ENCODE measurements at regions not wholly inside any gene's neighbourhood (a gene's known extent, or its start where the extent isn't known, plus 50 kb on each side); places are given as distances from the start of the nearest gene placed in this dataset.

DNA sequence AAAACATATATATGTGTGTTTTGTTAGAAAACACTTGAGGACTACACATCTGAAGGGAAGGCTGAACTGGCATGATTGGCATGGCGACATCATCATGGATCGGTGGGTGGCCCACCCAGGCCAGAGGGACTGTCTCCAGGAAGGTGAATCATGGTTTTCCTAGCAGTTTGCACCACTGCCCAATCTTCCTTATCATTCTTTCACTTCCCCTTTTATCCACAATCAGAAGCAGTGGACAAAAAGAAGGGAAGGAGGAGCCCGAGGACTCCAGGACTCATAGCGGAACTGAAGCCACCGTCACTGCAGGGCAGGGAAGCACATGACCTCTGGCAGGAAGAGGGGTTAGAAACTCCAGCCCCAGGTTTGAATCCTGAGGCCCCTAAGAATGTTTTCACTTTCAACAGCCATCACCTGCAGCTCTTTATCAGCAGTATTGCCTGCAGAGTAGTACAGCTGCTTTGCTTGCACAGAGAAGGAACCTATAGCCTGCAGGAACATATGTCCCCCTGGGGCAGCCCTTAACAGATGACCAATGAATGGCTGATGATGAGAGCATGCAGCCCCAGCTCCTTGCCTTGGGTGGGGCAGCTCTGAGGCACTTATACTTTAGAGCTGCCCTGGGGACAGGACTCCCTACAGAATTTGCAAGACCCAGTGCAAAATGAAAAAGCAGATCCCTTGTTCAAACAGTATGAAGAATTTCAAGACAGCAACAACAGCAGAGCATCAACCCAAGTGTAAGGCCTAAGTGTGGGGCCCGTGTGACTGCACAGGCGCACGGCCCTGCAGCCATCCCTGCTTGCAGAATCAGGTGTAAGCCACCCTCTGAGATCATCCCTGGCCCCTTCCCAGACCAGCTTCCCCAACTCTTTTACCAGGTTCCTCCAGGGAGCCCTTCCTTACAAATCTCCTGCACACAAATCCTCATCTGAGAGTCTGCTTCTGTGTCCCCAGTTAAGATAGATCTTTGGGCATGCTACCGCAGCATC, 241.8 kb upstream of the IRF2BP2 start (continued):
- TF ChIP-seq, protein P1, sequence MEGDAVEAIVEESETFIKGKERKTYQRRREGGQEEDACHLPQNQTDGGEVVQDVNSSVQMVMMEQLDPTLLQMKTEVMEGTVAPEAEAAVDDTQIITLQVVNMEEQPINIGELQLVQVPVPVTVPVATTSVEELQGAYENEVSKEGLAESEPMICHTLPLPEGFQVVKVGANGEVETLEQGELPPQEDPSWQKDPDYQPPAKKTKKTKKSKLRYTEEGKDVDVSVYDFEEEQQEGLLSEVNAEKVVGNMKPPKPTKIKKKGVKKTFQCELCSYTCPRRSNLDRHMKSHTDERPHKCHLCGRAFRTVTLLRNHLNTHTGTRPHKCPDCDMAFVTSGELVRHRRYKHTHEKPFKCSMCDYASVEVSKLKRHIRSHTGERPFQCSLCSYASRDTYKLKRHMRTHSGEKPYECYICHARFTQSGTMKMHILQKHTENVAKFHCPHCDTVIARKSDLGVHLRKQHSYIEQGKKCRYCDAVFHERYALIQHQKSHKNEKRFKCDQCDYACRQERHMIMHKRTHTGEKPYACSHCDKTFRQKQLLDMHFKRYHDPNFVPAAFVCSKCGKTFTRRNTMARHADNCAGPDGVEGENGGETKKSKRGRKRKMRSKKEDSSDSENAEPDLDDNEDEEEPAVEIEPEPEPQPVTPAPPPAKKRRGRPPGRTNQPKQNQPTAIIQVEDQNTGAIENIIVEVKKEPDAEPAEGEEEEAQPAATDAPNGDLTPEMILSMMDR (IDR thresholded peaks at IDR 0.05 in 2 of 3, conservative IDR thresholded peaks at IDR 0.05 in 1 of 3; ENCODE audit: insufficient read depth in 2 of 3, low read depth in 1 of 3, low read length in 3 of 3), result peak in 1 of 3 experiments; percentile 30; a peak in 2 of 6 replicates
- TF ChIP-seq ZNF766 (CRISPR knock-in tag; conservative IDR thresholded peaks at IDR 0.05) (no peak; the same call in 1 of the 2 replicates), JUNB (CRISPR knock-in tag; conservative IDR thresholded peaks at IDR 0.05) (no peak), ZNF644 (tag; IDR thresholded peaks at IDR 0.05; ENCODE audit: low read depth) (peak; percentile 83), OTX1 (CRISPR knock-in tag; IDR thresholded peaks at IDR 0.05) (peak; percentile 16; the same call in 1 of the 2 replicates), ZNF217 (CRISPR knock-in tag; IDR thresholded peaks at IDR 0.05) (no peak), HDAC6 (IDR thresholded peaks at IDR 0.05; ENCODE audit: low read depth, low read length) (no peak), ZNF384 (IDR thresholded peaks at IDR 0.05; ENCODE audit: low read depth, low read length) (no peak; the same call in 1 of the 2 replicates), MBD1 (CRISPR knock-in tag; IDR thresholded peaks at IDR 0.05) (no peak), ZNF347 (CRISPR knock-in tag; IDR thresholded peaks at IDR 0.05; ENCODE audit: low read depth) (no peak), IRF1 (CRISPR knock-in tag; IDR thresholded peaks at IDR 0.05; ENCODE audit: borderline replicate concordance) (no peak), ZNF699 (CRISPR knock-in tag; IDR thresholded peaks at IDR 0.05; ENCODE audit: insufficient replicate concordance) (no peak)
- TF ChIP-seq, protein P2, sequence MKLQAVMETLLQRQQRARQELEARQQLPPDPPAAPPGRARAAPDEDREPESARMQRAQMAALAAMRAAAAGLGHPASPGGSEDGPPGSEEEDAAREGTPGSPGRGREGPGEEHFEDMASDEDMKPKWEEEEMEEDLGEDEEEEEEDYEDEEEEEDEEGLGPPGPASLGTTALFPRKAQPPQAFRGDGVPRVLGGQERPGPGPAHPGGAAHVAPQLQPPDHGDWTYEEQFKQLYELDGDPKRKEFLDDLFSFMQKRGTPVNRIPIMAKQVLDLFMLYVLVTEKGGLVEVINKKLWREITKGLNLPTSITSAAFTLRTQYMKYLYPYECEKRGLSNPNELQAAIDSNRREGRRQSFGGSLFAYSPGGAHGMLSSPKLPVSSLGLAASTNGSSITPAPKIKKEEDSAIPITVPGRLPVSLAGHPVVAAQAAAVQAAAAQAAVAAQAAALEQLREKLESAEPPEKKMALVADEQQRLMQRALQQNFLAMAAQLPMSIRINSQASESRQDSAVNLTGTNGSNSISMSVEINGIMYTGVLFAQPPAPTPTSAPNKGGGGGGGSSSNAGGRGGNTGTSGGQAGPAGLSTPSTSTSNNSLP (IDR thresholded peaks at IDR 0.05; ENCODE audit: borderline replicate concordance, low read depth, low read length), result no peak
- TF ChIP-seq, protein P3, sequence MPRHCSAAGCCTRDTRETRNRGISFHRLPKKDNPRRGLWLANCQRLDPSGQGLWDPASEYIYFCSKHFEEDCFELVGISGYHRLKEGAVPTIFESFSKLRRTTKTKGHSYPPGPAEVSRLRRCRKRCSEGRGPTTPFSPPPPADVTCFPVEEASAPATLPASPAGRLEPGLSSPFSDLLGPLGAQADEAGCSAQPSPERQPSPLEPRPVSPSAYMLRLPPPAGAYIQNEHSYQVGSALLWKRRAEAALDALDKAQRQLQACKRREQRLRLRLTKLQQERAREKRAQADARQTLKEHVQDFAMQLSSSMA (CRISPR knock-in tag; IDR thresholded peaks at IDR 0.05), result no peak
- TF ChIP-seq, protein P4, sequence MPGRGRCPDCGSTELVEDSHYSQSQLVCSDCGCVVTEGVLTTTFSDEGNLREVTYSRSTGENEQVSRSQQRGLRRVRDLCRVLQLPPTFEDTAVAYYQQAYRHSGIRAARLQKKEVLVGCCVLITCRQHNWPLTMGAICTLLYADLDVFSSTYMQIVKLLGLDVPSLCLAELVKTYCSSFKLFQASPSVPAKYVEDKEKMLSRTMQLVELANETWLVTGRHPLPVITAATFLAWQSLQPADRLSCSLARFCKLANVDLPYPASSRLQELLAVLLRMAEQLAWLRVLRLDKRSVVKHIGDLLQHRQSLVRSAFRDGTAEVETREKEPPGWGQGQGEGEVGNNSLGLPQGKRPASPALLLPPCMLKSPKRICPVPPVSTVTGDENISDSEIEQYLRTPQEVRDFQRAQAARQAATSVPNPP (IDR thresholded peaks at IDR 0.05; ENCODE audit: borderline replicate concordance, insufficient read depth, insufficient read length), result no peak
- TF ChIP-seq, protein P5, sequence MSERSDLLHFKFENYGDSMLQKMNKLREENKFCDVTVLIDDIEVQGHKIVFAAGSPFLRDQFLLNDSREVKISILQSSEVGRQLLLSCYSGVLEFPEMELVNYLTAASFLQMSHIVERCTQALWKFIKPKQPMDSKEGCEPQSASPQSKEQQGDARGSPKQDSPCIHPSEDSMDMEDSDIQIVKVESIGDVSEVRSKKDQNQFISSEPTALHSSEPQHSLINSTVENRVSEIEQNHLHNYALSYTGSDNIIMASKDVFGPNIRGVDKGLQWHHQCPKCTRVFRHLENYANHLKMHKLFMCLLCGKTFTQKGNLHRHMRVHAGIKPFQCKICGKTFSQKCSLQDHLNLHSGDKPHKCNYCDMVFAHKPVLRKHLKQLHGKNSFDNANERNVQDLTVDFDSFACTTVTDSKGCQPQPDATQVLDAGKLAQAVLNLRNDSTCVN (CRISPR knock-in tag; IDR thresholded peaks at IDR 0.05), result no peak

All from K562 (cell line).